H1 (cell line): ENCODE measurements at regions not wholly inside any gene's neighbourhood (a gene's known extent, or its start where the extent isn't known, plus 50 kb on each side); places are given as distances from the start of the nearest gene placed in this dataset.

Experiments
- KDM1A ChIP-seq: fragments of 200-600, 300-600 bp; sonication (generic); IDR thresholded peaks from 2 replicates; pipeline ENCODE4 v1.7.1; 2016; ENCODE audit warnings: mild to moderate bottlenecking, low read length, borderline replicate concordance
- POLR2AphosphoS5 ChIP-seq: IDR thresholded peaks from 2 replicates; pipeline ENCODE4 v1.6.1; 2011; ENCODE audit warnings: low read depth, low read length
- SP1 ChIP-seq: IDR thresholded peaks from 2 replicates; pipeline ENCODE4 v1.6.1; 2011; ENCODE audit warnings: low read depth, low read length
- TEAD4 ChIP-seq: IDR thresholded peaks from 2 replicates; pipeline ENCODE4 v1.6.1; 2012; ENCODE audit warnings: low read depth, low read length, inconsistent platforms, mixed read lengths
- TF ChIP-seq, protein P1 (sequence below), 3 experiments: IDR thresholded peaks; 1 replicate in 2 of 3; 2 replicates in 1 of 3; pipeline versions ENCODE4 v1.5.1 to v1.6.1; 2011; ENCODE audit warnings: low read length in 3 of 3, mild to moderate bottlenecking in 3 of 3, inconsistent platforms in 2 of 3, low read depth in 1 of 3, moderate library complexity in 1 of 3; ENCODE audit not compliant: insufficient read depth in 1 of 3; ENCODE audit errors: control extremely low read depth in 1 of 3

DNA sequence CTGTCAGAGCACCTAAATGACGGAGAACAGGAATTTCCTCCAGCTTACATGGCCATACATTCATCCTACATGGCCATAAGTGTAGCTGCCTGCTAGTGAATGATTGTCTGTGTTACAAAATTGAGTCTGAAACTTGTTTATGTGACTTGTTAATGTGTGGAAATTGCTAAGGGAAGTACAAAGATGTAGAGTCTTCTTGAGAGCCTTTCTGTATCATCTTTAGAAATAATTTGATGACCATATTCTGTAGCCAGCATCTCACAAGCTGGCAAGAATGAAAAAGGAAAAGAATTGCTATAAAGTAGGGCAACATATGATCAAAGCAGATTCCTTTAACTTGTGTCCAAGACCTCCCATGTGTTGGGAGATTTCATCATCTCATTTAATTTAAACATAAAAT is 339.2 kb upstream of the LRRC7 start:
- TF ChIP-seq POLR2AphosphoS5 (no peak), TEAD4 (no peak), KDM1A (no peak), SP1 (no peak)
- TF ChIP-seq, protein P1, sequence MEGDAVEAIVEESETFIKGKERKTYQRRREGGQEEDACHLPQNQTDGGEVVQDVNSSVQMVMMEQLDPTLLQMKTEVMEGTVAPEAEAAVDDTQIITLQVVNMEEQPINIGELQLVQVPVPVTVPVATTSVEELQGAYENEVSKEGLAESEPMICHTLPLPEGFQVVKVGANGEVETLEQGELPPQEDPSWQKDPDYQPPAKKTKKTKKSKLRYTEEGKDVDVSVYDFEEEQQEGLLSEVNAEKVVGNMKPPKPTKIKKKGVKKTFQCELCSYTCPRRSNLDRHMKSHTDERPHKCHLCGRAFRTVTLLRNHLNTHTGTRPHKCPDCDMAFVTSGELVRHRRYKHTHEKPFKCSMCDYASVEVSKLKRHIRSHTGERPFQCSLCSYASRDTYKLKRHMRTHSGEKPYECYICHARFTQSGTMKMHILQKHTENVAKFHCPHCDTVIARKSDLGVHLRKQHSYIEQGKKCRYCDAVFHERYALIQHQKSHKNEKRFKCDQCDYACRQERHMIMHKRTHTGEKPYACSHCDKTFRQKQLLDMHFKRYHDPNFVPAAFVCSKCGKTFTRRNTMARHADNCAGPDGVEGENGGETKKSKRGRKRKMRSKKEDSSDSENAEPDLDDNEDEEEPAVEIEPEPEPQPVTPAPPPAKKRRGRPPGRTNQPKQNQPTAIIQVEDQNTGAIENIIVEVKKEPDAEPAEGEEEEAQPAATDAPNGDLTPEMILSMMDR (IDR thresholded peaks at IDR 0.05; ENCODE audit: control extremely low read depth in 1 of 3, insufficient read depth in 1 of 3, low read depth in 1 of 3, low read length in 3 of 3): no peak
